DOHH2 (cell line): ENCODE measurements at regions not wholly inside any gene's neighbourhood (a gene's known extent, or its start where the extent isn't known, plus 50 kb on each side); places are given as distances from the start of the nearest gene placed in this dataset.

Experiments used
- CTCF ChIP-seq: fragments of 200-600 bp; sonication (generic); IDR thresholded peaks from one replicate; pipeline ENCODE4 v1.5.1; 2014; ENCODE audit warnings: antibody characterized with exemption, mild to moderate bottlenecking, low read depth, low read length; ENCODE audit not compliant: poor library complexity, severe bottlenecking
- EZH2phosphoT487 ChIP-seq: fragments of 200-600 bp; sonication (generic); IDR thresholded peaks from 2 replicates; pipeline ENCODE4 v1.6.1; 2017; ENCODE audit warnings: borderline replicate concordance, mild to moderate bottlenecking, antibody characterized with exemption, low read length, moderate library complexity, mixed read lengths

DNA sequence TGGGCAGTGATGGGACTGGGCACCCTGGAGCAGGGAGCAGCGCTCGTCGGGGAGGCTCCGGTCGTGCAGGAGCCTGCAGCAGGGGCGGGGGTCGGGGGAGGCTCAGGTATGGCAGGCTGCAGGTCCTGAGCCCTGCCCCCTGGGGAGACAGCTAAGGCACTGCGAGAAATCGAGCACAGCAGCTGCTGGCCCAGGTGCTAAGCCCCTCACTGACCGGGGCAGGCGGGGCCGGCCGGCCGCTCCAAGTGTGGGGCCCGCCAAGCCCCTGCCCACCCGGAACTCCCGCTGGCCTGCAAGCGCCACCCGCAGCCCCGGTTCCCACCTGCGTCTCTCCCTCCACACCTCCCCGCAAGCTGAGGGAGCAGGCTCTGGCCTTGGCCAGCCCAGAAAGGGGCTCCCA, 326.8 kb upstream of the TMTC1 start:
- TF ChIP-seq CTCF (no peak), EZH2phosphoT487 (no peak)
